Upper lobe of left lung (tissue), 4 donors: ENCODE measurements at regions not wholly inside any gene's neighbourhood (a gene's known extent, or its start where the extent isn't known, plus 50 kb on each side); places are given as distances from the start of the nearest gene placed in this dataset.

Experiments
- POLR2A ChIP-seq, 4 donors: fragments of 450-650 bp; IDR thresholded peaks; one replicate each; pipeline ENCODE4 v1.5.1; 2016 to 2017; ENCODE audit warnings: antibody characterized with exemption in 4 of 4, mild to moderate bottlenecking in 2 of 4
- TF ChIP-seq, protein P1 (sequence below), 6 experiments: fragments of 450-650 bp in 4 of 6; fragments of 200-600 bp in 2 of 6; sonication (generic) in 2 of 6; IDR thresholded peaks; one replicate each; pipeline ENCODE4 v1.5.1; 2016 to 2019; ENCODE audit warnings: antibody characterized with exemption in 6 of 6

DNA sequence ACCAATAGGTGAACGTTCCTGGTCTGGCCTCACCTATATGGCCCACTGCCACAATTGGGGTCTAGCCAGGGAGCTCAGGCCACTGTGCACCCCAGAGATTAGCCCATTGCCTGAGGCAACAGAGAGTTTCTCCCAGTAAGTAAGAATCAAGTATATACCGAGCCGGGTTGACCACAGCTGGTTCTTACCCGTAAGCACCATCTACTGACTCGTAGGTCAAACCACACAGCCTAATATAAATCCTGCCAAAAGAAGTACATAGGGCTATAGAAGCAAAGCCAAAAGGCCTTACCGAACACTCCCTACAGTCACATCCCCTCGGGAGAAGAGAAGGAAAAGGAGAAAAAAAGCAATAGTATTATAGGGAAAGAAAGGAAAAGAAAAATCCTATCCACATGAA lies 463.6 kb upstream of the GJE1 start:
- TF ChIP-seq, protein P1, sequence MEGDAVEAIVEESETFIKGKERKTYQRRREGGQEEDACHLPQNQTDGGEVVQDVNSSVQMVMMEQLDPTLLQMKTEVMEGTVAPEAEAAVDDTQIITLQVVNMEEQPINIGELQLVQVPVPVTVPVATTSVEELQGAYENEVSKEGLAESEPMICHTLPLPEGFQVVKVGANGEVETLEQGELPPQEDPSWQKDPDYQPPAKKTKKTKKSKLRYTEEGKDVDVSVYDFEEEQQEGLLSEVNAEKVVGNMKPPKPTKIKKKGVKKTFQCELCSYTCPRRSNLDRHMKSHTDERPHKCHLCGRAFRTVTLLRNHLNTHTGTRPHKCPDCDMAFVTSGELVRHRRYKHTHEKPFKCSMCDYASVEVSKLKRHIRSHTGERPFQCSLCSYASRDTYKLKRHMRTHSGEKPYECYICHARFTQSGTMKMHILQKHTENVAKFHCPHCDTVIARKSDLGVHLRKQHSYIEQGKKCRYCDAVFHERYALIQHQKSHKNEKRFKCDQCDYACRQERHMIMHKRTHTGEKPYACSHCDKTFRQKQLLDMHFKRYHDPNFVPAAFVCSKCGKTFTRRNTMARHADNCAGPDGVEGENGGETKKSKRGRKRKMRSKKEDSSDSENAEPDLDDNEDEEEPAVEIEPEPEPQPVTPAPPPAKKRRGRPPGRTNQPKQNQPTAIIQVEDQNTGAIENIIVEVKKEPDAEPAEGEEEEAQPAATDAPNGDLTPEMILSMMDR (IDR thresholded peaks at IDR 0.05): no peak
- TF ChIP-seq POLR2A (IDR thresholded peaks at IDR 0.05): no peak
